ENCODE measurements at regions not wholly inside any gene's neighbourhood (a gene's known extent, or its start where the extent isn't known, plus 50 kb on each side); places are given as distances from the start of the nearest gene placed in this dataset.

DNA sequence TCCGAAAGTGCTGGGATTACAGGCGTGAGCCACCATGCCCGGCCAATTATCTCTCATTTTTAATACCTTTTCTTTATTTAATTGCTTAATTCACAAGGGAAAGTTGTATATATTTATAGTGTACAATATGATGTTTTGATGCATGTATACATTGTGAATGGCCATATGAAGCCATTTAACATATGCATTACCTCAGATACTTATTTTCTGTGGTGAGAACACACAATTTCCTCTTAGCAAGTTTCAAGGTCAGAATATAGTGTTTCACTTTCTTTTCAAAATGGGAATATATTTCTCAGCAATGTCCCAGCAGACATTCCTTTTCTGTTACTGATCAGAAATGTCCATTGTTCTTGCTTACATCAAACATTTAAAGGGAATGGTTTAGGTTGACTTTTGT lies 1596.3 kb downstream of the MAT2B start:
- DNase-seq (ENCODE audit: low read depth), result no peak

DNA sequence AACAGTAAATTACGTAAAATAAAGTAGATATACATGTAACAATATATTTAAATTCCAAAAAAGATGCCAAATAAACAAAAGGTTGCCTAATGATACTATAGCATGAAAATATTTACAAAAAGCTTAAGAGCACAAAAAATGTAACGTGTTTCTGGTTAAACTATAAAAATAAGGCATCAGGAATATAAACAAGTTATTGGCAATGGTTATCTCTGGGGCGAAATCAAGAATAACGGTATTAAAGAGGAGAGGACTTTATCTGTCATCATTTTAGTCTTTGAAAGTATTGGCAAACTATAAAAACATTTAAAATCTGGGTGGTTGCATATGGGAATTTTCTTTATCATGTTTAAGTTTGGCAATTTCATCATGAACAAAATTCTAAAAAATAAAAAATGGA lies 1599.2 kb downstream of the MAT2B start:
- DNase-seq (ENCODE audit: low read depth), result no peak

DNA sequence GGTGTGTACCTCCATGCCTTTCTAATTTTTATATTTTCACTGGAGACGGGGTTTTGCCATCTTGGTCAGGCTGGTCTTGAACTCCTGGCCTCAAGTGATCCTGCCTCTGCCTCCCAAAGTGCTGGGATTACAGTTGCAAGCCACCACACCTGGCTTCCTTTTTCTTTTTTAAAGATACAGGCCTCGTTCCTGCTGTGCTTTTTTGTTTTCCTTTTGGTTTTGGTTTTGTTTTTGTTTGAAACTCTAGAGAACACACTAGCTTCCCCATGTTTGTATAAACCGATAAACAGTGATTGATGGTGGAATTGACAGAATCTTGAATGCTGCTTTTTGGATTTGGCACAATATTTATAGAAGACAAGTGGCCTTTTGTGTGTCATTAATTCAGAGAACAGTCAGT lies 1603.4 kb downstream of the MAT2B start:
- DNase-seq (ENCODE audit: low read depth), result no peak

DNA sequence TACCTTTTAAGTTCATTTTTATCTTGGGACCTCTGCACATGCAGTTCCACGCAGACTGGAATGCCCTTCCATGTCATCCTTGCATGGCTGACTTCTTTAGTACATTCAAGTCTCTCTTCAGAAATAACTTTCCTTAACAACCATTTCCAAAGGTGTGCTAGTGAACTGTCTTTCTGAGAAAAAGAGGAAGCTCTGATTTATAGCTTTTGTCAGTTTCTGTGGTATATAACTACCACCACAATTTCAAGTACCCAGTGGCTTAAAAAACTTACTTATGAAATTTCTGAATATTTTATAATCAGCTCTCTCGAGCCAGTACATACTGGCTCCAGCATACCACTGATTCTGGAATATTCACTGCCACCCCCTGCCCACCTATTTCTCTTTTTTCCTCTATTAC lies 1613.8 kb downstream of the MAT2B start:
- no peak for DNase-seq (ENCODE audit: low read depth)

DNA sequence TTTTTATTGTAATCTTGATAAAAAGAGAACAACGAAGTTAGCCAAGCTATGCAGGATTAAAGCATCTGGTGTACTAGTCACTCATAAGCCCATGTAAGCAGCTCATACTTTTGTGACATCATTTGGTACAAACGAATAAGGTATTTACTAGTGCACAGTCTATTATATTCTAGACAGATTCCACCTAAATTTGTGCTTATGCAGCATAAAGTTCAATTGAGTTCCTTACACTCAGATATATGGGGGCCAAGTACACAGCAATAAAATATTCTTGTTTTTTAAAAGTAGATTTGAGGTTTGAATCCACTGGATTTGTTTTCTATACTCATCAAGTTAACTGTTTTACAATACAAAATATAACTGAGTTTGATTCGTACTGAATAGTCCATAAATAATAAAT lies 1621.2 kb downstream of the MAT2B start:
- no peak for DNase-seq (ENCODE audit: low read depth)

DNA sequence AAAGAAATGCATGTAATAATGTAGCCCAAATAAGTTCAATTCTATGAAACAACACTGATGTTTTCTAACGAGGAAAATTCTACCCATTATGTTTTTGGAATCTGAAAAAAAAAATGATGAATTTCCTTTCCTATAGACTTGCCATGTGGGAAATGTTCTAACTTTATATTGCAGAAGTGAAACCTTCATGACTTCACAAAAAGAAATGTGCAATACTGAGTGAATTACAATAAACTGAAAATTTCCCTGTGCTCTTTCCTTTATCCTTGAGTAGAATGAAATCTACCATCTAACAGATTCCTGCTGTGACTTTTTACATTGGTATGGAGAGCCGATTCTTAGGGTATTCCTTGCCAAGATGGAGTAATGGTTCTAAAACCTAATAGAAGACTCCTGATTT lies 1622.5 kb downstream of the MAT2B start:
- no peak for DNase-seq (ENCODE audit: low read depth)

DNA sequence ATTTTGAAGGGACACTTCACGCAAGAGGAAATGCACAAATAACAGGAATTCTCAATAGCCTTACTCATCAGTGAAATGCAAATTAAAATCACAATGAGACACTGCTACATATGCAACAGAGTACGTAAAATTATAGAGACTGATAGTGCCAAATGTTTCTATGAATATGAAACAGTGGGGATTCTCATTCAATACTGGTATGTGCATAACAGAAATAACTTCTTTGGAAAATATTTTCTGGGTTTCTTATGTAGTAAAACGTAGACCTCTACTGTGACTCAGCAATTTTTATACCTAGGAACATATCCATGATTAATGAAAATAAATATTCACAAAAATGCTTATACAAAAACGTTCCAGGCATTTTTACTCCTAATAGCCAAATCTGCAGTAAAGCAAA lies 1625.2 kb downstream of the MAT2B start:
- no peak for DNase-seq (ENCODE audit: low read depth)

DNA sequence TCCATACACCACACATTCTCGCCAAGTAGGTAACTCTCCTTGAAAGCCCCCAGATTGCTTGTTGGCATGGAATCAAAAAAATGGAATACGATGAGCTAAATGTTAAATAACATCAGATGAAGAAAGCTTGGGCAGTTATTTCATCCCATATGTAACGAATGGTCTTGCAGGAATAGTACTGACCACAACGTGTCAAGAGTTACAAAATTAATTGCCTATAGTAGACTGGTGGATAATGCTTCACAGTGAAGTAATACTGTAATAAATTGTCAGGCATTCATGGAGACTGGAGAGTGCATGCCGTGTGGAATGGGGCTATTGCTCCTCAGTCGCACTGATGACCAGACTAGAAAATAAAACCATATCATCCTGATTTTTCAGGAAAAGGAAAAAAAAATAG lies 1628.7 kb downstream of the MAT2B start:
- DNase-seq (ENCODE audit: low read depth), result no peak

DNA sequence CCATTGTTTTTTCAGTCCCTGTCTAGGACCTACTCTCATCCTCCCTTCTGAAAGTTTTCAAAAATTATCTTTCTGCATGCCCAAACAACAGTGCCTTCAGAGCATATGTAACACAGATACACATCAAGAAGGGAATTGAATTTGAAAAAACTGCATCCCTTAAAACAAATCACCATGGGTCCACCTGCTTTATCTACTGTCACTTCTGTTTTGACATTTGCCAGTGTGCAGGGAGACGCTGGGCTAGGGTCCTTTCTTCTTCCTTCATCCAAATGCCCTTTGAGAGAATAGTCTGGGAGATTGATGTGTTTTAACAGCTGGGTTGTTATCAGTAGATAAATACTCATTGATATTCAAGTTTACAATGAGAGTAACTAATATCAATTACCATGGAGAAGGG lies 1630.1 kb downstream of the MAT2B start:
- no peak for DNase-seq (ENCODE audit: low read depth)

DNA sequence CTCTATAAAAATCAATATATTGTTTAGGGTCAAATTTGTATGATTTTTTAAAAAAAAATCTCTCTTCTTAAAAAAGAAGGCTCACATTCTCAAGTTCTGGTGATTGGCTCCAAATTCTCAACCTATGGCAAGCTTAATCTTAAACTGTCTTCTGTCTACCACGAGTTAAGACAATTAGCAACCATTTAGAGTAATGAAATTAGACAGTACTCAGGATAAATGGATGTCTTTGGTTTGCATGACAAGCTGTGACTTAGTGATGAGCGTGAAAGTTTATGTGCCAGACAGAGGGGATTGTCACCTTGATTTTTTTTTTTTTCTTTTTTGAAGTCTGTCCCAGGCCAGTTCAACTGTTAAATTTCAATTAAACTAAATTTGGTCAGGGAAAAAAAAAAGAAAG lies 1632.3 kb downstream of the MAT2B start:
- DNase-seq (ENCODE audit: low read depth), result no peak

DNA sequence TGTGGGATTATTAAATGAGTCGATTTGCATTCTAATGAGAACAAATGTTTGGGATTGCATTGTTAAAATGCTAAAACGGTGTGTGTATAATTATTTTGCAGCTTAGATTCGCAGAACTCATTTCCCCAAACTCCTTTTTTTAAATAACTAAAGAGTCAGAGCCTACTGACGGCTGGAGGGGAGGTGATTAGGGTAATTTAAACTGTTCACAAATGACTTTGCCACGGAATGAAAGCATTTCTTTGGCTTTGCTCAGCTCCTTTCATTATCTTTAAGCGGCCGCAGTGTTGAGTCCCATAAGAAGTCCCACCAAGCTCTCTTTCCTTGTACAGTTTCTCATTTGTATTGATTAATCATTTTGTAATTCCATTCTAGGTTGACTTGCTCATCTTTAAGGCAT lies 1632.8 kb downstream of the MAT2B start:
- DNase-seq (ENCODE audit: low read depth), result no peak

DNA sequence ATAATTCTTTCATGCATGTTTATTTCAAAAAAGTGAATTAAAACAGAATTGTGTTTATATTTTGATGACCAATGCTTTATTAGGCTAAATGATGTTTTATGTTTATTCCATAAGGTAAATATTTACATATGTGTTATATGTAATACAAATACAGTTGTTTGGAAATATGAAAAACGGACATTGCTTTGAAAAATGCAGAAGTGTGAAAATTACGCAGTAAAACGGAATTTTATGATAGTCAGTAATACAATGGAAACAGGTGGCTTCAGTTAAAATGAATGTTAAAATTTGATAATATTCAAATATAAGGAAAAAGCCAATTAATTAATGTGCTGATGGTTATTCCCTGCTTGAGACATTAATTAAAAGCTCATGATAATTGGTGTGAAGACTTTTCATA lies 1633.8 kb downstream of the MAT2B start:
- DNase-seq (ENCODE audit: low read depth), result no peak

DNA sequence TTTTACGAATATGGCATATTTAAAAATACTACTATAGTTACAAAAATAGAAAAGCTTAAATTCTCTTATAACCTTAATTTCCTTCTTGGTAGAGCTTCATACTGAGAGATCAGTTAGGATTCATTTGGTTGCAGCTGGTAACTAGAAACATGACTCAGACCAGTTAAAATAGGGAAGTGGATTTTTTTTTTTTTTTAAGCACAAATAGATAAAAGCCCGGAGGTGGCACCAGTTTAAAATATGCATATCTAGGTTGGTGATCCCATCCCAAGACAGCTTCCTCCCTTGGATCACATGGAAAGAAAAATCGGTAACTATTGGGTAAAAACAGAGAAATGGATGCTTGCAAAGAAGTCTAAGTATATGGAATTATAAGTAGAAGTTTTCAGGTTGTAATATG lies 1634.3 kb downstream of the MAT2B start:
- no peak for DNase-seq (ENCODE audit: low read depth)

DNA sequence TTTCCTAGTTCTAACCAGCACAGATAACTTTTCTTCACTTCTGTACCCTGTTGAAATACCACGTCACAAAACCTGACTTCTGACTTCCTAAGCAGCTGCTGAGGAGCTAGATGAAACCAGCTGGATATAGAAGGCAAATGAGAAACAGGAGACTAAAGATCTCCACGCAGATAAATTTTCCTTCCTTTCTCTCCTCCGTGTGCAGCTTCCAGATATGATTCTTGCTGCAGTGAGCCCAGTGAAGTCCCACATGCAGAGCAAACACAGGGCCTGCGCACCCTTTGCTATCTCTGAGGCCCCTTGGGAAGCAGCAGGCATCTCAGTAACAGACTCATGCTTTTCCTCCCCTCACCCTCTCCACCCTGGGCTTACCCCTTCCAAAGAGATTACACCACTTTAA lies 1638.3 kb downstream of the MAT2B start:
- DNase-seq (ENCODE audit: low read depth), result no peak

DNA sequence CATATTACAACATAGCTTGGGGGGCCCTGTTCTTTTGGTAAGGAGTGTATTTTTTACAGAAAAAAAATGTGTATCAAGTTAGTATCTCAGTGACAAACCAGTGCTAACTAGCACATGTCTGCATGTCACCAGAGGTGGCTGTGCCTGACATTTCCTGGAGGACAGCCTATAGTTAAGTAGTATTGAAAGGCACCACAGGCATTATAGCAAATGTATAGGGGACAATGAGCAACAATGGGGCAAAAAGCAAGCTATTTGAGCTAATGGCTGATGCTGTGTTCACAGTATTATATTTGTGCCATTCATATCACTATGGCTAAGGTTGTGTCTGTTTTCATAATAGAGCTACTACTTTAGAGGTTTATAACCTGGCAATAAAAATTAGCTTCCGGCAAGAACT lies 1644.0 kb downstream of the MAT2B start:
- DNase-seq (ENCODE audit: low read depth), result no peak

DNA sequence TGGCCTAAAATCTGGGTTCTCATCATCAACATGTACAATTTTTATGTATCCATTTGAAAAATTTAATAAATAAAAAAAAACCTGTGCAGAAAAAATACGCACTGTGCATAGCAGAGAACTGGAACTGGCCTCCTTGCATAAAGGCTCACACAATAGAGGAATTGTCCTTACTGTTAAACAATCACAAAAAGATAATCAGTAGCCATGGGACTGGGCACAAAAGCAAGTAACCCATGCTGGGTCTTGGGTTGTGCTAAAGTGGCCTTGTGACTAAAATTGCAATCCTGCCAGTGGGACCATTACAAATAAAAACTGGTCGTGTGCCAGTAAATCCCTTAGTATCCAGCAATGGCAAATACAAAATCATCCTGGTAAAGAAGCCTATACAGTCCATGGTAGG lies 1646.6 kb downstream of the MAT2B start:
- DNase-seq (ENCODE audit: low read depth), result no peak

DNA sequence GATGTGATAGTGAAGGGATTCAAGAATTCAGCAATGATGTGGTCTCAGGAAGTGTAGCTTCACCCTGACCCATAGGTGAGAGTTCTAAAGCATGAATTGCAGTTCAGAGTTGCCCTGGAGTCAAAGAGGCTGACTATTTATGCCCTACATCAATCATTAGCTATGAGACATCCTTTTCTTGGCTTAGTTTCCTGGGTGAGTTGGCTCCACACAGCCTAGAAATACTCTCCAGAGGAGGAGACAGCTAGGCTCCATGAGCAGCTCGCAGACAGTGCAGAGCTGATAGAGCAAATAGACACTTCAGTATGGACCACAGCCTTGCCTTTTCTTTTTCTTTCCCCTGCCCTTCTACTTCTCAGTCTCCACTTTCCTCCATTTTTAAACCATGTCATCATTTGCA lies 1651.8 kb downstream of the MAT2B start:
- no peak for DNase-seq (ENCODE audit: low read depth)

DNA sequence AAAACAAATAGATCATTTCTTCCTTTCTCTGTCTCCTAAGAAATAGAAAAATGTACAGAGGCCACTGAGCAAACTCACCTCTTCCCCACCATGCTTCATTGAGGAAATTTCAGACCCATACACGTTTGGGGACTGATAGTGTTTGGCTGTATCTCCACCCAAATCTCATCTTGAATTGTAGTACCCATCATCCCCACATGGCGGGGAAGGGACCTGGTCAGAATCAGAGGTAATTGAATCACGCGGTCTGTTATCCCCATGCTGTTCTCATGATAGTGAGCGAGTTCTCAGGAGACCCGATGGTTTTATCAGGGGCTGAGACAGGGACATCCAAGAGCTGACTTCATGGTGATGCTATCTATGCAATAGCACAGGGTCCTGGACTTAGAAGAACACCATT lies 1655.8 kb downstream of the MAT2B start:
- DNase-seq (ENCODE audit: low read depth), result no peak

DNA sequence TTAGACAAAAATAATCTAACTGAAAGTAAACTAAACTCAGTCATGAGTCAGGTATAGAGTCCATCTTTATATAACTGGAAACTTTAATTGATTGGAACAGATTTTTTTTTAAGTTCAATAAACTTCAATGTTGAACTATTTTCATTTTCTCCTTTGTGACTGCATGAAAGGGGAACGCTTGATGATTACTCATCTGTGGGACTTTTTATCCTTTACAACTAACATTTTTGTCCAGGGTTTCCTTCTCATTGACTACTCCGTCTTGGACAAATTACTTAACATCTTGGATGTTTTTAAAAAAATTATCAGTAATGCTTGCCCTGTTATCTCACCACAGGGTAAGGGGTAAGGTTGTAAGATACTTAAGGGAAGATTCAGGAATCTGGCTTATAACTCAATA lies 1658.4 kb downstream of the MAT2B start:
- no peak for DNase-seq (ENCODE audit: low read depth)

DNA sequence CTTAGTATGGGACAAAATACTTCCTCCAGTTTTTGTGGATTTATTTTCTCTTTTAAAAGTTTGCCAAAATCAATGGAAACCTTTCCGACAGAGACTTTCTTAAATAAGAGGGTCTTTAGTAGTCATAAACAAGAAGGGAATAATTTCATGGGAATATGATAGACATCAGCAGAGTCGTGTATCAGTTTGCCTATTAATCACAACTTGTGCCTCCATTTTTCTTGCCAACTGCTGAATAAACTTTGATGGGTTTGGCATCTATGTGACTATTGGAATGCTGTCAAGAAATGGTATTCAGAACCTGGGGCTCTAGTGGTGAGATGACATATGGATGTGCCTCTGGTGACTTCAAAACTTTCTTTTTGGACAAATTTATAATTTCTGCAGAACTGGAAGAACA lies 1668.2 kb downstream of the MAT2B start:
- DNase-seq (ENCODE audit: low read depth), result no peak

DNA sequence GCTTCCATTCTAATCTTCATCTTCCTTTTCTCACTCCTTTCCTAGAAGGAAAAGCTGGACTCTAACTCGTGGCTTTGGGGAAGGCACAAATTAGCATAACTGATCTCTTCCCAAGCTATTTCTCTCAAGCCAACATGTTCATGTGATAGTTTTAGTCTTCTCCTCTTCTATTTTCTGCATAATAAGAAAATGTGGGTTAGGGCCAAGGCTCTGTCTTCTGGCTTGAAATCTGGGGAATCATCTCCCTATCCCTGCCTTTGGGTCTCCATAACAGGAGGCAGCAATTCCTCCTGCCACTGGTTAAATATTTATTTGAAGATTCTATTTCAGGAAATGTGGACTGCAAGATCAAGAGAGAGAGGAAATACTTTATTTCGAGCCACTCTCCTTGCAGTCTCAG lies 1669.6 kb downstream of the MAT2B start:
- no peak for DNase-seq (ENCODE audit: low read depth)

DNA sequence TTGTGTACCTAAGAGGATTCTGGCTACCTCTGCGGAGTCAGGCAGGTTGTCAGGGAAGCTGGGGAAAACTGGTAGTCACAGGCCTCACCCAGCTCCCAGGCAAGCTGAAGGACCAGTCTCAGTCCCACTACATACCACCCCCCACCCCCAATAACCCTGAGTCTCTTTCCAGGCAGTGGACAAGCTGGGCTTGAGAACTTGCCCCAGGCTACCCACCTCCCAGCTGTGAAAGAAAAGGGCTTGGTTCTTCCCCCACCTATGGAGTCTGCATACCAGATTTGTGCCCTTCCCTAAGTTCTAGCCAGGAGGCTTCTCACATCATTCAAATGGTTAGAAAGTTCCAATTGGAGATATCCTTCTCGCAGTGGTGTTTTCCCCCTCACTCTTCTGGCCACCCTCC lies 1678.8 kb downstream of the MAT2B start:
- no peak for DNase-seq (ENCODE audit: low read depth)

DNA sequence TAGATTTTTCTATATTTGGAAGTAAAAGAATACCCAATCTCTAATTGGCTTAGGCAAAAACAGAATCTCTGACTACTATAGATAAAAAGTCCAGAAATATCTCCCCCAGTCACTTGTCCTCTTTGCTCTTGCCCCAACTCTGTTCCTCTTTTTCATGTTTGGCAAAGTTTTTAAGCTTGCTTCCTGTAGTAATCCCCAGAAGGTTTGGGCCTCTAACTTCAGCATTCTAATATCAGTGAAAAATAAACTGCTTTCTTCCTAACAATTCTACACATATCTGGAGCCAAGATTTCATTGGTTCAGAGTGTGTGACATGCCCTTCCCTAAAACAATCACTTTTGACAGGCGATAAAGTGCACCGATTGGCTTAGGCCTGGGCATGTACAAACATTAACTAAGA lies 1680.3 kb downstream of the MAT2B start:
- DNase-seq (ENCODE audit: low read depth), result no peak

DNA sequence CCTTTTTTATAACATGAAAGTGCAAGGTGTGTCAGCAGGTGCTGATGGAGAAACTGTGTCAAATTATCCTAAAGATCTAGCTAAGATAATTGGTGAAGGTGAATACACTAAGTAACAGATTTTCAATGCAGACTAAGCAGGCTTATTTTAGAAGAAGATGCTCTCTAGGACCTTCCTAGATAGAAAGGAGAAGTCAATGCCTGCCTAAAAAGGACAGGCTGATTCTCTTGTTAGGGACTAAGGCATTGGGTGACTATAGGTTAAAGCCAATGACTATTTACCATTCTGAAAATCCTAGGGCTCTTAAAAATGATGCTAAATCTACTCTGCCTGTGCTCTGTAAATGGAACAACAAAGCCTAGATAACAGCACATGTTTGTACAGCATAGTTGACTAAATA lies 1682.4 kb downstream of the MAT2B start:
- no peak for DNase-seq (ENCODE audit: low read depth)

DNA sequence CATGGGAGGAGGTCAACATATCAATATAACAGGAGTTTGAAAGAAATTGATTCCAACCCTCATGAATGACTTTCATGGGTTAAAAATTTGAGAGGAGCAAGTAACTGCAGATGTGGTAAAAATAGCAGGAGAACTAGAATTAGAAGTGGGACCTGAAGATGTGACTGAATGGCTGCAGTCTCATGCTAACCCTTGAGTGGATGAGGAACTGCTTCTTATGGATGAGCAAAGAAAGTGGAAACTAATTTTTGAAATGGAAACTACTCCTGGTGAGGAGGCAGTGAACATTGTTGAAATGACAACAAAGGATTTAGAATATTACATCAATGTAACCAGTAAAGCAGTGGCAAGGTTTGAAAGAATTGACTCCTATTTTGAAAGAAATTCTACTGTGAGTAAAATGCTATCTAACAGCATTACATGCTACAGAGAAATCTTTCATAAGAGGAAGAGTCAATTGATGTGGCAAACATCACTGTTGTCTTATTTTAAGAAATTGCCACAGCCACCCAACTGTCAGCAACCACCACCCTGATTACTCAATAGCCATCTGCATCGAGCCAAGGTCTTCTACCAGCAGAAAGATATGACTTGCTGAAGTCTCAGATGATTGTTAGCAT lies 1683.2 kb downstream of the MAT2B start:
- DNase-seq (ENCODE audit: low read depth), result no peak
